ENCODE measurements at regions not wholly inside any gene's neighbourhood (a gene's known extent, or its start where the extent isn't known, plus 50 kb on each side); places are given as distances from the start of the nearest gene placed in this dataset.

GRCh38 chr21:43274022-43274945 lies 105.5 kb downstream of the CRYAA start:
- no peak for DNase-seq (ENCODE audit: low spot score)

- no peak for DNase-seq (ENCODE audit: low spot score)
Measured at GRCh38 chr21:43273708-43274021, 104.9 kb downstream of the CRYAA start.

- no peak for DNase-seq (ENCODE audit: low spot score)
Measured at GRCh38 chr21:43273016-43273707, 104.4 kb downstream of the CRYAA start.

GRCh38 chr21:43272591-43272990 lies 103.8 kb downstream of the CRYAA start:
- DNase-seq (ENCODE audit: low spot score) = no peak

- no peak for DNase-seq (ENCODE audit: low spot score)
Measured at GRCh38 chr21:43271452-43272020, 102.7 kb downstream of the CRYAA start.

- no peak for DNase-seq (ENCODE audit: low spot score)
Measured at GRCh38 chr21:43270800-43271301, 102.0 kb downstream of the CRYAA start.

GRCh38 chr21:43269957-43270705 lies 101.3 kb downstream of the CRYAA start:
- DNase-seq (ENCODE audit: low spot score) = no peak

GRCh38 chr21:43269440-43269839 lies 100.6 kb downstream of the CRYAA start:
- DNase-seq (ENCODE audit: low spot score) = no peak

GRCh38 chr21:43268804-43269186 lies 100.0 kb downstream of the CRYAA start:
- no peak for DNase-seq (ENCODE audit: low spot score)

- DNase-seq (ENCODE audit: low spot score) = no peak
Measured at GRCh38 chr21:43268086-43268803, 99.4 kb downstream of the CRYAA start.

- DNase-seq (ENCODE audit: low spot score) = no peak
Measured at GRCh38 chr21:43267391-43268085, 98.7 kb downstream of the CRYAA start.

GRCh38 chr21:43266534-43266933 lies 97.7 kb downstream of the CRYAA start:
- DNase-seq (ENCODE audit: low spot score) = no peak

- no peak for DNase-seq (ENCODE audit: low spot score)
Measured at GRCh38 chr21:43262427-43262826, 93.6 kb downstream of the CRYAA start.
